Ishikawa (cell line): ENCODE measurements at regions not wholly inside any gene's neighbourhood (a gene's known extent, or its start where the extent isn't known, plus 50 kb on each side); places are given as distances from the start of the nearest gene placed in this dataset.

Source experiments
- CEBPB ChIP-seq: IDR thresholded peaks from 2 replicates; pipeline ENCODE4 v1.6.1; 2012
- FOXM1 ChIP-seq: IDR thresholded peaks from 2 replicates; pipeline ENCODE4 v1.6.1; 2012; ENCODE audit warnings: low read depth, borderline replicate concordance
- RAD21 ChIP-seq: IDR thresholded peaks from 2 replicates; pipeline ENCODE4 v1.6.1; 2012; ENCODE audit warnings: low read depth
- REST ChIP-seq: IDR thresholded peaks from 2 replicates; pipeline ENCODE4 v1.6.1; 2012; ENCODE audit warnings: low read depth, mild to moderate bottlenecking
- YY1 ChIP-seq: IDR thresholded peaks from 2 replicates; pipeline ENCODE4 v1.6.1; 2012; ENCODE audit warnings: low read depth
- ZBTB7A ChIP-seq: IDR thresholded peaks from 2 replicates; pipeline ENCODE4 v1.6.1; 2012; ENCODE audit warnings: low read depth

DNA sequence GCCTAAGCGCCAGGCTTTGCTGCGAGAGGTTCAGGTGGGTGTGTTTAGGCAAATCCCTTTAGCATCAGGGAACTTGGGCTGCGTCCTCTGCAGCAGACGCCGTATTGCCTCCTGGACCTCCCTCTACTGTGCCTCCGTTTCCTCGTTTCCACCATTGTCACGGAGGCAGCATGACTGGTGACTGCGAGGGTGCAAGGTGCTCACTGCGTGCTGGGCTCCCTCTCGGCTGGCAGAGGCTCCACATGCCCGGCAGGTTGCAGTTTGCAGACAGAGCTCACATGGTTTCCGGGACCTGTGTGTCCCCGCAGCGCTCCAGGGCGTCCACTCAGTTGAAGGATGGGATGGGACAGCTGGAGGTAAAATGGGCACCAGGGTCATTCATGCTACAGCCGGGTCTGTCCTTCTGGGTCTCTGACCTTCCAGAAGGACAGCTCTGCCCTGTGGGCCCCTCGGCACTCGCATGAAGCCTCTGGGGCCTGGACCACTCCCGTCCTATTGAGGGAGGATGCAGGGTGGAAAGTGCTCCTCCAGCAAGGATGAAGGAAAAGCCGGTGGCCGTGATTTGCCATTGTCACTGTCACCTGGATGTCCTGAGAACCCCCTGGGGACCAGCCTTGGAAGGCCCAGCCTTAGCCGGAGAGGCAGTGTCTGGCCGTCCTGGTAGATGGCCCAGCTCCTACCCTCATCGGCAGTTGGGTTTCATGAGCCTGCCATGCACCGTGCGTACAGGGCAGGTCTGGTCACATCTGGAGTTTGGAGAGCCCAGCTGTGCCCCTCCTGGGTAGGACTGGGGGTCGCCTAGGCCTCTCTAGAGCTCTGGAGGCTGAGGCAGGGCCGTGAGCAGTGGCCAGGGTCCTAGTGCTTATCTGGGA, 146.5 kb downstream of the KIF26A start:
- TF ChIP-seq CEBPB = no peak
- no peak for TF ChIP-seq RAD21
- TF ChIP-seq REST = no peak
- no peak for TF ChIP-seq FOXM1
- no peak for TF ChIP-seq YY1
- no peak for TF ChIP-seq ZBTB7A
